ENCODE measurements at regions not wholly inside any gene's neighbourhood (a gene's known extent, or its start where the extent isn't known, plus 50 kb on each side); places are given as distances from the start of the nearest gene placed in this dataset.

- no peak for TF ChIP-seq CTCF (IDR thresholded peaks at IDR 0.05; ENCODE audit: insufficient read depth, low read length, poor library complexity, severe bottlenecking)
- TF ChIP-seq EZH2phosphoT487 (conservative IDR thresholded peaks at IDR 0.05; ENCODE audit: low read length) = no peak
Observed at GRCh38 chr7:35971133-35971891, 170.5 kb downstream of the SEPTIN7 start.

Measured in SU-DHL-6 (cell line).